HepG2 (cell line): ENCODE measurements at regions not wholly inside any gene's neighbourhood (a gene's known extent, or its start where the extent isn't known, plus 50 kb on each side); places are given as distances from the start of the nearest gene placed in this dataset.

Experiments
- CTCF ChIP-seq: sonication (generic); formaldehyde crosslinking; IDR thresholded peaks from 2 replicates; pipeline ENCODE4 v1.5.0; 2020; ENCODE audit warnings: mild to moderate bottlenecking, missing genetic modification reagents, moderate library complexity
- HNRNPK ChIP-seq: fragments of 200-400 bp; formaldehyde crosslinking; IDR thresholded peaks from 2 replicates; pipeline ENCODE4 v1.6.1; 2018; ENCODE audit warnings: low read length, low read depth, moderate library complexity, mild to moderate bottlenecking; ENCODE audit not compliant: poor library complexity, severe bottlenecking
- KLF13 ChIP-seq: sonication (generic); formaldehyde crosslinking; IDR thresholded peaks from 2 replicates; pipeline ENCODE4 v1.4.0; 2020; ENCODE audit warnings: mild to moderate bottlenecking, missing genetic modification reagents
- MAX ChIP-seq: IDR thresholded peaks from 2 replicates; pipeline ENCODE4 v1.6.1; 2012; ENCODE audit warnings: inconsistent platforms
- ZBTB34 ChIP-seq: sonication (generic); formaldehyde crosslinking; IDR thresholded peaks from 2 replicates; pipeline ENCODE4 v1.8.0; 2022; ENCODE audit warnings: mild to moderate bottlenecking, missing genetic modification reagents
- ZBTB49 ChIP-seq: sonication (generic); formaldehyde crosslinking; IDR thresholded peaks from 2 replicates; pipeline ENCODE4 v1.4.0; 2020; ENCODE audit warnings: missing genetic modification reagents, borderline replicate concordance
- ZNF138 ChIP-seq: sonication (generic); formaldehyde crosslinking; IDR thresholded peaks from 2 replicates; pipeline ENCODE4 v1.5.0; 2020; ENCODE audit warnings: mild to moderate bottlenecking, low read depth, missing genetic modification reagents

GRCh38 chrX:122546269-122546668 lies 637.8 kb upstream of the GRIA3 start:
- TF ChIP-seq HNRNPK (no peak), ZBTB49 (CRISPR knock-in tag) (no peak), KLF13 (CRISPR knock-in tag) (no peak), CTCF (CRISPR knock-in tag) (no peak), MAX (no peak), ZNF138 (CRISPR knock-in tag) (no peak), ZBTB34 (CRISPR knock-in tag) (no peak)
